IPS-18a (cell line): ENCODE measurements at regions not wholly inside any gene's neighbourhood (a gene's known extent, or its start where the extent isn't known, plus 50 kb on each side); places are given as distances from the start of the nearest gene placed in this dataset.
"Not testable (repeated sequence)": the region's sequence is repeated elsewhere in the genome, so short reads cannot be mapped to it uniquely, and the experiment has no call there.

ENCODE experiments used
- H3K27ac ChIP-seq: one replicate; pipeline ENCODE4 v1.5.1; 2013; ENCODE audit warnings: low read length
- H3K27me3 ChIP-seq: one replicate; pipeline ENCODE4 v1.6.1; 2013; ENCODE audit warnings: mild to moderate bottlenecking, low read length; ENCODE audit not compliant: control insufficient read depth, insufficient read depth
- H3K36me3 ChIP-seq: one replicate; pipeline ENCODE4 v1.6.1; 2013; ENCODE audit warnings: low read depth, low read length; ENCODE audit not compliant: control insufficient read depth
- H3K4me1 ChIP-seq: one replicate; pipeline ENCODE4 v1.6.1; 2013; ENCODE audit warnings: low read depth, low read length; ENCODE audit not compliant: control insufficient read depth
- H3K4me3 ChIP-seq: one replicate; pipeline ENCODE4 v1.5.1; 2013; ENCODE audit warnings: low read length
- H3K9ac ChIP-seq: one replicate; pipeline ENCODE4 v1.6.1; 2013; ENCODE audit warnings: mild to moderate bottlenecking, low read length, moderate library complexity
- H3K9me3 ChIP-seq: one replicate; pipeline ENCODE4 v1.6.1; 2013; ENCODE audit warnings: low read depth, low read length; ENCODE audit not compliant: control insufficient read depth

DNA sequence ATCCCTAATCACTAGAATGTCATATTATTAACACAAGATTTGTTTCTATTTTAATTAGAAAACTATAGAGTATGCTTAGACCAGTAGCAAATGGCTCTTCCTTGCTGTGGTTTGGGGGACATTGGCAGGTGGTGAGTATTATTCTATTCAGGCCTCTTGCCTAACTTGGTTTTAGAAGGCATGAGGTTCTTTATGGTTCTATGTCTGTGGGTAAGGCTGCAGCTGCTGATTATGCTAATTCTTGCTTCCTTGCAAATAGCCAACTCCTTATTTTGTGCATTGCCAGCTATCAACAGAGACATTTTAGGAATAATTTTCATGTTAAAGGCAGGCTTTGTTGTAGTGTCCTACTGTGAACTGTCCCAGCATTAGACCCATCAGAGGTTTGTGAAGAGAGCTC lies 1344.9 kb downstream of the UQCRFS1 start:
- Histone ChIP-seq H3K4me3 (no peak overlapping the region), H3K27me3 (no peaks in the 10 kb centered on the region), H3K9me3 (peaks cover 50% of the 10 kb centered on the region), H3K36me3 (no peaks in the 10 kb centered on the region), H3K27ac (no peak overlapping the region), H3K9ac (no peak overlapping the region), H3K4me1 (no peaks in the 10 kb centered on the region)

- Histone ChIP-seq H3K9me3 (peaks cover 49% of the 10 kb centered on the region), H3K27me3 (no peaks in the 10 kb centered on the region), H3K27ac (no peak overlapping the region), H3K4me1 (no peaks in the 10 kb centered on the region), H3K36me3 (no peaks in the 10 kb centered on the region), H3K4me3 (no peak overlapping the region), H3K9ac (no peak overlapping the region)
Measured at GRCh38 chr19:27865927-27866777, 1346.8 kb downstream of the UQCRFS1 start.

- H3K9ac ChIP-seq = no peak overlapping the region
- H3K4me3 ChIP-seq = no peak overlapping the region
- H3K27ac ChIP-seq = no peak overlapping the region
- peaks cover 47% of the 10 kb centered on the region for H3K9me3 ChIP-seq
- no peaks in the 10 kb centered on the region for H3K4me1 ChIP-seq
- no peaks in the 10 kb centered on the region for H3K36me3 ChIP-seq
- no peaks in the 10 kb centered on the region for H3K27me3 ChIP-seq
Measured at GRCh38 chr19:27861411-27861975, 1351.5 kb downstream of the UQCRFS1 start.

DNA sequence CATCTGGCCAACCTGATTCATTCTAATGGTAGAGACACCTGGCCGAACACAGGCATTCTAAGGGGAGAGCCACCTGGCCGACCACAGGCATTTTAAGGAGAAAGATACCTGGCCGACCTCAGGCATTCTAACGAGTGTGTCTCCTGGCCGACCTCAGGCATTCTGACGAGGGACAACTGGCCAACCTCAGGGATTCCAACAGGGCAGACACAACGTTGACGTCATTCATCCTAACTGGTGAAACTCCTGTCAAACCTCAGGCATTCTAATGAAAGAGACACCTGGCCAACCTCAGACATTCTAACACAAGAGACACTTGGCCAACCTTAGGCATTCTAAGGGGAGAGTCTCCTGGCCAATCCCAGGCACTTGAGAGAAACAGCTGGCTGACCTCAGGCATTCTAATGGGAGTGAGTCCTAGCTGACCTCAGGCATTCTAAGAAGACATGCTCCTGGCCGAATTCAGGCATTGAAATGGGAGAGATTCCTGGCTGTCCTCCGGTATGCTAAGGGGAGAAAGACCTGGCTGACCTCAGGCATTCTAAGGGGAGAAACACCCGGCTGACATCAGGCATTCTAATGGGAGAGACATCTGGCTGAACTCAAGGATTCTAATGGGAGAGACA lies 1352.5 kb downstream of the UQCRFS1 start:
- Histone ChIP-seq H3K4me3 (no peak overlapping the region), H3K36me3 (no peaks in the 10 kb centered on the region), H3K27me3 (no peaks in the 10 kb centered on the region), H3K4me1 (no peaks in the 10 kb centered on the region), H3K27ac (no peak overlapping the region), H3K9ac (no peak overlapping the region), H3K9me3 (peaks cover 41% of the 10 kb centered on the region)

DNA sequence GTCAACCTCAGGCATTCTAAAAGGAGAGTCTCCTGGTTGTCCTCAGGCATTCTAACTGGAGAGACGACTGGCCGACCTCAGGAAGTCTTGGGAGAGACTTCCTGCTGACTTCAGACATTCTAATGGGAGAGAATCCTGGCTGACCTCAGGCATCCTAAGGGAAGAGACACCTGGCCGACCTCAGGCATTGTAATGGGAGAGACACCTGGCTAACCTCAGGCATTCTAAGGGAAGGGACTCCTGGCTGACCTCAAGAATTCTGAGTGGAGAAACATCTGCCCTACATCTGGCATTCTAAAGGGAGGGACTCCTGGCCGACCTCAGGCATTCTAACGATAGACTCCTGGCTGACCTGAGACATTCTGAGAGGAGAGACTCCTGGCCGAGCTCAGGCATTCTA lies 1353.3 kb downstream of the UQCRFS1 start:
- Histone ChIP-seq H3K9ac (no peak overlapping the region), H3K9me3 (peaks cover 43% of the 10 kb centered on the region), H3K4me1 (no peaks in the 10 kb centered on the region), H3K4me3 (no peak overlapping the region), H3K36me3 (no peaks in the 10 kb centered on the region), H3K27ac (no peak overlapping the region), H3K27me3 (no peaks in the 10 kb centered on the region)

DNA sequence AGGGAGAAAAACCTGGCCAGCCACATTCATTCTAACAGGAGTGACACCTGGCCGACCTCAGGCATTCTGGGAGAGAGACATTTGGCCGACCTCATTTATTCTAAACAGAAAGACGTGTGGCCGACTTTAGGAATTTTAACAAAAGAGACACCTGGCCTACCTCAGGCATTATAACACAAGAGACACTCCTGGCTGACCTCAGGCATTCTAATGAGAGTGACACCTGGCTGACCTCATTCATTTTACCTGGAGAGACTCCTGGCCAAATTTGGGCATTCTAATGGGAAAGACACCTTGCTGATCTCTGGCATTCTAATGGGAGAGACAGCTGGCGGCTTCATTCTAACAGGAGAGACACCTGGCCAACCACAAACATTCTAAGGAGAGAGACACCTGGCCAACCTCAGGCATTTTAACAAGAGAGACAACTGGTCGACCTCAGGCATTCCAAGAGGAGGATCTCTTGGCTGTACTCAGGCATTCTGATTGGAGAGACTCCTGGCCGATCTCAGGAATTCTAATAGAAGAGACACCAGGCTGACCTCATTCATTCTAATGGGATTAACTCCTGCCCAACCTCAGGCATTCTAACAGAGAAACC lies 1353.9 kb downstream of the UQCRFS1 start:
- Histone ChIP-seq H3K36me3 (no peaks in the 10 kb centered on the region), H3K9me3 (peaks cover 45% of the 10 kb centered on the region), H3K27me3 (no peaks in the 10 kb centered on the region), H3K4me1 (no peaks in the 10 kb centered on the region), H3K9ac (no peak overlapping the region), H3K27ac (no peak overlapping the region), H3K4me3 (no peak overlapping the region)

- not testable (repeated sequence) for H3K9ac ChIP-seq, H3K4me1 ChIP-seq
- peaks cover 59% of the 10 kb centered on the region for H3K9me3 ChIP-seq
Measured at GRCh38 chr19:27852931-27853330, 1360.0 kb downstream of the UQCRFS1 start.

GRCh38 chr19:27851543-27852060 lies 1361.3 kb downstream of the UQCRFS1 start:
- no peaks in the 10 kb centered on the region for H3K27me3 ChIP-seq
- peaks cover 60% of the 10 kb centered on the region for H3K9me3 ChIP-seq

More at GRCh38 chr19:27852931-27853330, 1360.0 kb downstream of the UQCRFS1 start:
- not testable (repeated sequence) for H3K4me3 ChIP-seq, H3K36me3 ChIP-seq, H3K27ac ChIP-seq, H3K27me3 ChIP-seq

GRCh38 chr19:27851002-27851481 lies 1361.9 kb downstream of the UQCRFS1 start:
- Histone ChIP-seq H3K4me3 (no peak overlapping the region), H3K9ac (no peak overlapping the region), H3K27ac (no peak overlapping the region), H3K4me1 (no peaks in the 10 kb centered on the region), H3K9me3 (peaks cover 66% of the 10 kb centered on the region), H3K27me3 (no peaks in the 10 kb centered on the region), H3K36me3 (no peaks in the 10 kb centered on the region)

More at GRCh38 chr19:27851543-27852060, 1361.3 kb downstream of the UQCRFS1 start:
- Histone ChIP-seq H3K4me3 (no peak overlapping the region), H3K9ac (no peak overlapping the region), H3K27ac (no peak overlapping the region), H3K4me1 (no peaks in the 10 kb centered on the region), H3K36me3 (no peaks in the 10 kb centered on the region)

DNA sequence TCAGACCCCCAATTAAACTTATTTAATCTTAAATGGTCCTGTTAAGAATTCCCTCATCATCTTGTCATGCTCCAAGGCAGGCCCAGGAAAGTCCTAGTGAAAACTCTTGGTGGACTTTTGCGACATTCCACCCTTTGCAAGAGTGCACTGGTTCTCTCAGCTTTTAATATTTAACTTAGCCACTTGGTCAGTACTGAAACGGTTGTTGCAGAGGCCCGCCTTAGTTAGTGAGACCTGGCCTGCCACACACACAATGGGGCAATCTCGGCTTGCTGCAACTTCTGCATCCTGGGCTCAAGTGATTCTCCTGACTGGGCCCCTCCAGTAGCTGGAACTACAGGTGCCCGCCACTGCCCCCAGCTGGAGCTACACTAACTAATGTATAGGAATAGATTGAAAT lies 1366.0 kb downstream of the UQCRFS1 start:
- Histone ChIP-seq H3K4me3 (no peak overlapping the region), H3K4me1 (no peaks in the 10 kb centered on the region), H3K9me3 (peaks cover 75% of the 10 kb centered on the region), H3K9ac (no peak overlapping the region), H3K27me3 (no peaks in the 10 kb centered on the region), H3K36me3 (no peaks in the 10 kb centered on the region), H3K27ac (no peak overlapping the region)

DNA sequence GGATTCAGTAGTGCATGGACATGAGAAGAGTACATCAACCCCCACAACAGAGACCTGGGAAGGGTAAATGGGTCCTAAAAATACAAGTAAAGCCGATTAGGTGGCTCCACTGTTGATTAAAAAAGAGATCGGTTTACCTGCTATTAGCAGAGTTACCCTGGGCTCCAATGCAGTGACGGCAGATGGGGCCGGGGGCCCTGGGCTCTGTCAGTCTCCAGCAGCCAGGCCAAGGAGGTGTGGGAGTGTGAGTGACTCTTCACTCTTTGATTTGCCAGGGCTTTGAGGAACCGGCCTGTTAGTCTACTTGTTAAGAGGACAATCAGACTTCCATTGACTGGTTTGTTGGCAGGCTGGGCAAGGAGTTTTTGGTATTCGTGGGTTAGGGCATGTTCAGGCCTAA lies 1368.7 kb downstream of the UQCRFS1 start:
- no peaks in the 10 kb centered on the region for H3K27me3 ChIP-seq
- no peak overlapping the region for H3K9ac ChIP-seq
- H3K4me3 ChIP-seq = no peak overlapping the region
- H3K36me3 ChIP-seq = no peaks in the 10 kb centered on the region
- no peaks in the 10 kb centered on the region for H3K4me1 ChIP-seq
- H3K9me3 ChIP-seq = peaks cover 76% of the 10 kb centered on the region
- H3K27ac ChIP-seq = no peak overlapping the region
